ENCODE measurements at regions not wholly inside any gene's neighbourhood (a gene's known extent, or its start where the extent isn't known, plus 50 kb on each side); places are given as distances from the start of the nearest gene placed in this dataset.

GRCh38 chr5:61625681-61626621 is 293.9 kb downstream of the ZSWIM6 start:
- TF ChIP-seq CTCF (IDR thresholded peaks at IDR 0.05) (no peak), EP300 (IDR thresholded peaks at IDR 0.05) (no peak)
